ENCODE measurements at regions not wholly inside any gene's neighbourhood (a gene's known extent, or its start where the extent isn't known, plus 50 kb on each side); places are given as distances from the start of the nearest gene placed in this dataset.

DNA sequence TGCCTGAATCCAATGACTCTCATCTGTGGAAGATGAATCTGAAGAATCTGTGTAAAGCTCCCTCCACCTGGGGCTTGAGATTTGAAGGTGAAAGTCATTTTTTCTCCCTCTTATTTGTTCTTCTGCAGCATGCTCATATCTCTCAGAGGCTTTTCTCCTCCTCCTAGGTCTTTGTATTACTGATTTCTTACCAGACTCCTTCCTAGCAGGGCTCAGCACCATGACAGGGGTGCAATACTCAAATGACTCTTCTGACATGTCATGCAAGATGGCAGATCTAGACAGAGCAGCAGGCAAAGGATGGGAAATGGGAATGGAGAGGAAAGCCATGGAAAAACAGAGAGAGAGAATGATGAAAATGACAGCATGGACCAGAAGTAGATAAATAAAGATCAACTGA, 118.3 kb downstream of the TMA16 start:
- DNase-seq: no peak
- H3K4me3 Mint-ChIP-seq: no peak overlapping the region
- peaks cover 3% of the 10 kb centered on the region for H3K27me3 Mint-ChIP-seq (ENCODE audit: low read depth, poor library complexity)
- no peak overlapping the region for H3K27ac Mint-ChIP-seq
- no peaks in the 10 kb centered on the region for H3K36me3 Mint-ChIP-seq (ENCODE audit: low read depth)
- H3K9me3 Mint-ChIP-seq: no peaks in the 10 kb centered on the region
- TF ChIP-seq, protein P1, sequence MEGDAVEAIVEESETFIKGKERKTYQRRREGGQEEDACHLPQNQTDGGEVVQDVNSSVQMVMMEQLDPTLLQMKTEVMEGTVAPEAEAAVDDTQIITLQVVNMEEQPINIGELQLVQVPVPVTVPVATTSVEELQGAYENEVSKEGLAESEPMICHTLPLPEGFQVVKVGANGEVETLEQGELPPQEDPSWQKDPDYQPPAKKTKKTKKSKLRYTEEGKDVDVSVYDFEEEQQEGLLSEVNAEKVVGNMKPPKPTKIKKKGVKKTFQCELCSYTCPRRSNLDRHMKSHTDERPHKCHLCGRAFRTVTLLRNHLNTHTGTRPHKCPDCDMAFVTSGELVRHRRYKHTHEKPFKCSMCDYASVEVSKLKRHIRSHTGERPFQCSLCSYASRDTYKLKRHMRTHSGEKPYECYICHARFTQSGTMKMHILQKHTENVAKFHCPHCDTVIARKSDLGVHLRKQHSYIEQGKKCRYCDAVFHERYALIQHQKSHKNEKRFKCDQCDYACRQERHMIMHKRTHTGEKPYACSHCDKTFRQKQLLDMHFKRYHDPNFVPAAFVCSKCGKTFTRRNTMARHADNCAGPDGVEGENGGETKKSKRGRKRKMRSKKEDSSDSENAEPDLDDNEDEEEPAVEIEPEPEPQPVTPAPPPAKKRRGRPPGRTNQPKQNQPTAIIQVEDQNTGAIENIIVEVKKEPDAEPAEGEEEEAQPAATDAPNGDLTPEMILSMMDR (IDR thresholded peaks at IDR 0.05): no peak
- no peaks in the 10 kb centered on the region for H3K4me1 Mint-ChIP-seq

DNA sequence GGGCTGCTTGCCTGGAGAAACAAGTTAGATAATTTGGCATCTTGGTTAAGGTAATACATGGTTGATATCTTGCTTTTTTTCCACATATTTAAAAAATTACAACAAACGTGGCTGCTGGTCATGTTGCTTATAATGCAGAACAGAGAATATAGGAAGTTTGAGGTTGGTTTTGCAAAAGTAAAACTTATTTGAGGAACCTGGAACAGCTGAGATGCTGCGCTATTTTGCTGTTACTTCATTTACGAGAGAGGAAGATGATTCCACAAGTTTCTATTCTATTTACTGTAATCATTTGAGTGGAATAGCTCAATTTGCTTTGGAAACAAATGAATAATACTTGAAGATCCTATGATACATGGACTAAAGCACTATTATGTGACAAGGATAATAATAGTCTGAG, 118.9 kb downstream of the TMA16 start:
- H3K27ac Mint-ChIP-seq: no peak overlapping the region
- peaks cover 7% of the 10 kb centered on the region for H3K27me3 Mint-ChIP-seq (ENCODE audit: low read depth, poor library complexity)
- no peak overlapping the region for H3K4me3 Mint-ChIP-seq

DNA sequence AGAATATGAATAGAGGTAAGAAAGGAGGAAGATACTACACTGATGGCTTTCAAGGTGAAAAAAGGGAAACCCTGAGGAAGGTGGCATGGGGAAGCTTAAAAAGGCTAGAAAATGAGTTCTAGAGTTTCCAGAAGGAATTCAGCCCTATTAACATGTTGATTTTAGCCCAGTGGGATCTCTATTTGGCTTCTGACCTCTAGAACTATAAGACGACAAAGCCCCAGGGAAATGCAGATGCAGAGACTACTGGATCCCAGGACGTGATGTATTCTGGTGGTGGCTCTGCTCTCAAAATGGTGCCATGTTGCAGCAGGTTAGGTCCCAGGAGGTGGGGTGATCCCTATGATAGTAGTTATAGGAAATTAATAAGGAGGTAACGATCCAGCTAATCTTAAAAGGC, 120.4 kb downstream of the TMA16 start:
- Mint-ChIP-seq H3K4me1 (no peaks in the 10 kb centered on the region), H3K27me3 (ENCODE audit: low read depth, poor library complexity) (peaks cover 4% of the 10 kb centered on the region), H3K27ac (no peak overlapping the region), H3K4me3 (no peak overlapping the region), H3K36me3 (ENCODE audit: low read depth) (no peaks in the 10 kb centered on the region), H3K9me3 (no peaks in the 10 kb centered on the region)
- DNase-seq: no peak
- TF ChIP-seq, protein P1 (IDR thresholded peaks at IDR 0.05): no peak

More for the DNA sequence above, 118.9 kb downstream of the TMA16 start:
- no peaks in the 10 kb centered on the region for H3K36me3 Mint-ChIP-seq (ENCODE audit: low read depth)
- H3K4me1 Mint-ChIP-seq: no peaks in the 10 kb centered on the region
- no peak for DNase-seq
- TF ChIP-seq, protein P1 (IDR thresholded peaks at IDR 0.05): no peak
- H3K9me3 Mint-ChIP-seq: no peaks in the 10 kb centered on the region

DNA sequence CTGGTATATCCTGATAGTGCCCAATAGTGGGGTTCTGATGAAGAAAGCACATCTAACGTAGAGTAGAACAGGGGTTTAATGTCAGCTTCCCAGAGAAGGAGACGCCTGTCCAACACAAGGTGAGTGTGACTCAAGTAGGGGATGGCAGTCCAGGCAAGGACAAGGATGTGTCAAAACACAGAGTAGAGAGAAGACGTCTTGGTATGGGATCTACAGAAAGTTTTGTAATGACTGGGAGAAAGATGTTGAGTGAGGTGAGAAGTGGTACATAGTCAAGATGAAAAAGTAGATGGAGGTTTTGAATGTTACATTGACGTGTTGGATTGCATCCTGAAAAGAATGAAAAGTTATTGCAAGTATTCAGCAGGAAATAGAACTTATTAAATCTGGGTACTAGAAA, 124.4 kb downstream of the TMA16 start:
- DNase-seq: no peak
- no peak overlapping the region for H3K27ac Mint-ChIP-seq
- H3K9me3 Mint-ChIP-seq: no peaks in the 10 kb centered on the region
- no peaks in the 10 kb centered on the region for H3K36me3 Mint-ChIP-seq (ENCODE audit: low read depth)
- no peaks in the 10 kb centered on the region for H3K4me1 Mint-ChIP-seq
- H3K27me3 Mint-ChIP-seq (ENCODE audit: low read depth, poor library complexity): peaks cover 4% of the 10 kb centered on the region
- no peak overlapping the region for H3K4me3 Mint-ChIP-seq
- TF ChIP-seq, protein P1 (IDR thresholded peaks at IDR 0.05): no peak

DNA sequence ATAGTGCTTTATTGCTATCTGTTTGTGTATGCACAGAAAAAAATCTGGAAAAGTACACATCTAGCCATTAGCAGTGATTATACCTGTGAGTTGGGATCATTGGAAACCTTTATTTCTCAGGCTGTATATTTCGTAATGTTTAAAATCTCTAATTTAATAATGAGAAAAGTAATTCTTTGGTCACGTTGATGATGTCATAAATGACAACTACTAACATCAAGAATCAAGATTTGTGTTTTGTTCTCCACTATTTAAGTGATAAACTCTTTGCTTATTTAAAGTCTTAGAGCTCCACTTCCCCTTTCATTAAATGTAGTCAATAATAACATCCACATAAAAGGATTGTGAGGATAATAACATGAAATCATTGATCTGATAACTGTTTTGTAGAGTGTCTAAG, 126.2 kb downstream of the TMA16 start:
- H3K36me3 Mint-ChIP-seq (ENCODE audit: low read depth): no peaks in the 10 kb centered on the region
- no peak overlapping the region for H3K27ac Mint-ChIP-seq
- no peaks in the 10 kb centered on the region for H3K9me3 Mint-ChIP-seq
- no peak for DNase-seq
- H3K4me3 Mint-ChIP-seq: no peak overlapping the region
- peaks cover 4% of the 10 kb centered on the region for H3K27me3 Mint-ChIP-seq (ENCODE audit: low read depth, poor library complexity)
- no peaks in the 10 kb centered on the region for H3K4me1 Mint-ChIP-seq
- TF ChIP-seq, protein P1 (IDR thresholded peaks at IDR 0.05): no peak

DNA sequence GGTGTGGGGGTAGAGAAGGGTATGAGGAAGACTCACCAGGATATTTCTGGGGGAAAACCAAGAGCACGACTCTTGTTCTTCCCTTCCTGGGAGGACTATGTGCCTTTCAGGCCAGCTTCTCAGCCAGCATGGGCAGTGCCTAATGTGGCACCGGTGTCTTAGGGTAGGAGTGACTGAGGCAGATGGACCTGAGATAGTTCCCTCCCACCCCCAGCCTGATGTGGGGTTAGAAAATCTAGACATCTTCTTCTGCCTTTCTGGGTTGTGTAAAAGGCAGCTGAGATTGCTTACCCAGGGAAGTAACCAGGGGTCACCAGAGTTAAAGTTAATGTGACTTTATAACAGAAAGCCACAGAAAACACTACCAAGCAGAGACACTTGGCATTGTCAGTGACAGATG, 127.3 kb downstream of the TMA16 start:
- Mint-ChIP-seq H3K27ac (no peak overlapping the region), H3K9me3 (no peaks in the 10 kb centered on the region), H3K4me1 (no peaks in the 10 kb centered on the region), H3K36me3 (ENCODE audit: low read depth) (no peaks in the 10 kb centered on the region), H3K27me3 (ENCODE audit: low read depth, poor library complexity) (peaks cover 4% of the 10 kb centered on the region), H3K4me3 (no peak overlapping the region)
- TF ChIP-seq, protein P1 (IDR thresholded peaks at IDR 0.05): no peak
- DNase-seq: no peak

All from nephron progenitor cell (in vitro differentiated cells).